Keratinocyte (primary cell): ENCODE measurements at regions not wholly inside any gene's neighbourhood (a gene's known extent, or its start where the extent isn't known, plus 50 kb on each side); places are given as distances from the start of the nearest gene placed in this dataset.

Experiments used
- EZH2 ChIP-seq: IDR thresholded peaks from one replicate; pipeline ENCODE4 v1.6.1; 2012; ENCODE audit warnings: inconsistent platforms, mild to moderate bottlenecking, low read length, moderate library complexity
- TF ChIP-seq, protein P1 (sequence below), 3 experiments: IDR thresholded peaks in 1 of 3; conservative IDR thresholded peaks in 1 of 3; optimal IDR thresholded peaks in 1 of 3; 2 replicates in 2 of 3; 3 replicates in 1 of 3; pipeline versions ENCODE3 to v1.5.1; 2011; ENCODE audit warnings: low read length in 3 of 3, mild to moderate bottlenecking in 3 of 3, moderate library complexity in 2 of 3, control low read depth in 1 of 3, inconsistent platforms in 1 of 3; ENCODE audit not compliant: insufficient read depth in 2 of 3; ENCODE audit errors: extremely low read depth in 1 of 3

DNA sequence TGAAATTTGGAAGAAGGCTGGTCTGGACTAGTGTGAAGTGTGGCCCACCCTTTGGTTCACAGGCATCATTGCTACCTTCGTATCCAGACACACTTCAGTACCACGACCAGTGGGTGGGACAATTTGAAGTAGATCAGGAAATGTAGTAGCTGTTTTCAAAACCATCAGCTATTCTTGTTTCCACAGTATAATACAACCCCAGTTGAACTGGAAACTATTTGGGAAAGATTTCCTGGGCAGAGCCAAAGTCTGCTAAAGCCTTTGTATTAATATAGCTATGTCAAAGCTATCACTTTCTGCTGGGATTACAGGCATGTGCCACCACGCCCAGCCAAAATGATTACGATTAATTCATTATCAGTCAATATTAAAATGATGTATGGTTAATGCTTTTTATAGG lies 298.8 kb upstream of the RASGRP1 start:
- TF ChIP-seq, protein P1, sequence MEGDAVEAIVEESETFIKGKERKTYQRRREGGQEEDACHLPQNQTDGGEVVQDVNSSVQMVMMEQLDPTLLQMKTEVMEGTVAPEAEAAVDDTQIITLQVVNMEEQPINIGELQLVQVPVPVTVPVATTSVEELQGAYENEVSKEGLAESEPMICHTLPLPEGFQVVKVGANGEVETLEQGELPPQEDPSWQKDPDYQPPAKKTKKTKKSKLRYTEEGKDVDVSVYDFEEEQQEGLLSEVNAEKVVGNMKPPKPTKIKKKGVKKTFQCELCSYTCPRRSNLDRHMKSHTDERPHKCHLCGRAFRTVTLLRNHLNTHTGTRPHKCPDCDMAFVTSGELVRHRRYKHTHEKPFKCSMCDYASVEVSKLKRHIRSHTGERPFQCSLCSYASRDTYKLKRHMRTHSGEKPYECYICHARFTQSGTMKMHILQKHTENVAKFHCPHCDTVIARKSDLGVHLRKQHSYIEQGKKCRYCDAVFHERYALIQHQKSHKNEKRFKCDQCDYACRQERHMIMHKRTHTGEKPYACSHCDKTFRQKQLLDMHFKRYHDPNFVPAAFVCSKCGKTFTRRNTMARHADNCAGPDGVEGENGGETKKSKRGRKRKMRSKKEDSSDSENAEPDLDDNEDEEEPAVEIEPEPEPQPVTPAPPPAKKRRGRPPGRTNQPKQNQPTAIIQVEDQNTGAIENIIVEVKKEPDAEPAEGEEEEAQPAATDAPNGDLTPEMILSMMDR (optimal IDR thresholded peaks at IDR 0.05 in 1 of 3, IDR thresholded peaks at IDR 0.05 in 1 of 3, conservative IDR thresholded peaks at IDR 0.05 in 1 of 3; ENCODE audit: extremely low read depth in 1 of 3, insufficient read depth in 2 of 3, low read length in 3 of 3): no peak
- TF ChIP-seq EZH2: no peak
